Adrenal gland (tissue), 5 donors: ENCODE measurements at regions not wholly inside any gene's neighbourhood (a gene's known extent, or its start where the extent isn't known, plus 50 kb on each side); places are given as distances from the start of the nearest gene placed in this dataset.

Source experiments
- CTCF ChIP-seq, 6 experiments: fragments of 450-650 bp in 4 of 6; fragments of 200-600 bp in 2 of 6; sonication (generic) in 1 of 6; IDR thresholded peaks; 1 replicate in 5 of 6; 2 replicates in 1 of 6; pipeline versions ENCODE4 v1.5.1 to v1.8.0; 2016 to 2021; ENCODE audit warnings: antibody characterized with exemption in 6 of 6, mild to moderate bottlenecking in 2 of 6, moderate library complexity in 1 of 6
- POLR2A ChIP-seq, 2 donors: fragments of 450-650 bp; IDR thresholded peaks; one replicate each; pipeline ENCODE4 v1.6.1; 2017; ENCODE audit warnings: antibody characterized with exemption in 2 of 2, mild to moderate bottlenecking in 2 of 2, moderate library complexity in 1 of 2
- donor health status: DM: no; HTN: no; CAD: no.

GRCh38 chr15:93664213-93664956 lies 567.0 kb upstream of the MCTP2 start:
- no peak for TF ChIP-seq CTCF (IDR thresholded peaks at IDR 0.05)
- no peak for TF ChIP-seq POLR2A (IDR thresholded peaks at IDR 0.05)
